HPDE6-E6E7 (cell line): ENCODE measurements at regions not wholly inside any gene's neighbourhood (a gene's known extent, or its start where the extent isn't known, plus 50 kb on each side); places are given as distances from the start of the nearest gene placed in this dataset.
A peak's percentile ranks its signal among the peaks of the same experiment; 100 is the strongest.

Experiments
- DNase-seq: peaks from one replicate; pipeline ENCODE4 v3.0.0; 2011; ENCODE audit warnings: missing footprints; ENCODE audit errors: extremely low spot score

DNA sequence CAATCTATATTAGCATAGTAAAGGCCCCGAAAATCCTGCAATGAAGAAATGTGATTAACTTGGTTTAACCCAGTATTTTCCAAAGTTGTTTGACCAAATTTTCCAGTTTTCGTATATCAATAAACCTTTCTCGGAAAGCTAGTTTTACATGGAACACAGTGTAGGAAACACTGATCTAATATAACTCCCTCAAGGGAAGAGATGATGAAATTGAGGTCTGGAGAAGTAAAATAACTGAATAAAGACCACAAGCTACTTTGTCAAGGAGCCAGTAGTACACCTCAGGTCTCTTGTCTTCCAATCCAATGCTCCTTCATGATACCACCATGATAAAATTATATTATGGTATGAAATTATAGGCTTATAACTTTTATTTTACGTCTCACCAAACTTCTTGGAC, 118.1 kb upstream of the TARS1 start:
- no peak for DNase-seq

DNA sequence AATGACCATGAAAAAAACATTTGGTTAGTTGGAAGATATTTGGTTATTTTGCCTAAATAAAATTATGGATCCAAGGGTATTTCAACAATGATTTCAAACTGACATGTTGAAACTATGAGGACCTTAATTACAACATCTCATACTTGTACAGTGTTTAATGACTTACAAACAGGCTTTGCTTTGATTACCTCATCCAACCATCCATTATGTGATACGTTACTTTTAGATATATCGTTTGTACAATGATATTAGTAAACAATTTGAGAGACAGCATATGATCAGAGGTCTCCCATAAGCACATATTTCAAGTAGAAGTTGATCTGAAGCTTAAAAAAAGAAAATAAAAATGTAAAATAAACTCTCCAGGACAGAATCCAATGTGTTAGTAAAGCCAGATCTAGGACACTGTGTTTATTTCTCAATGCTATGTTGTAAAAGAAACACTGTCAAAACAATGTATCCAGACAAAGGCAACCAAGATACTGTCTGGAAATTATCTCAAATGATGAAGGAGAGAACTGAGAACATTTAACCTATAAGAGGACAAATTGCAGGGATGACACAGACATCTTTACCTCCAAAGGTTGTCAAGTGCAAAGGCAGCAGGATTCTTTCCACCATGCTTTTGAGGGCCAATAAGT, 116.0 kb upstream of the TARS1 start:
- no peak for DNase-seq

DNA sequence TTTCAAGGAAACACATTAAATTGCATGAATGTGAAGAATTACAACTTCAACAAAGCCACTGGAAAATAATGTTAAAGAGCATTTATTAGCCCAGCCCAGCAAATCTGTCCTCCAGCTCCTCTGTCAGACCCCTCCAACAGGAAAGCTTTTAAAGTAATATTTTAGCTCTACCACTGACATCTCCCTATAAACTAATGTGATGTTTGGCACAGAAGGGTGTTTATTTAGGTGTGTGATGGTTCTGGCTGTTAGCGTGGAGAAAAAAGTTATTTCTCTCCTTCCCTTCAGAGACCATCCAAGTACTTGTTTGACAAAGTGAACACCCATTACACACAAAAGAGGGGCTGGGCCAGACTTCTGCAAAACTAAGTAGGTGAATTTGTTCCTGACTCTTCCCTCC, 111.9 kb upstream of the TARS1 start:
- no peak for DNase-seq

DNA sequence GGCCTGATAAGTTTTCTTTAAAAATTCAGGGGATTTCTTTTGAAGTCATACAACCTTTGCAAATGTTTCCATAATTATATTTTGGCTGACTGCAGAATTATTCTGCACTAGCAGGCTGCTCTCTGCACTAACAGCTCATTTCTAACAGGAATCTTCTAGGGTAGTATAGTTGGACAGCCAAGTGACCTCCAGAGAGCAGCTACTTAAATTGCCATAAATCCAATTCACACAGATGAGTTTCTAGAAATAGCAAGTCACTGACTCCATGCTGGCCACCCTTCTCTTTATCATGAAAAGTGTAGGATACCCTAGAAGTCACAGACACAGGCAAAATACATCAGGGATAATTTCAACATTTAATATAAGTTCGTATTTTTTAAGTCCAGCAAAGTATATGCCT, 110.9 kb upstream of the TARS1 start:
- DNase-seq: no peak

DNA sequence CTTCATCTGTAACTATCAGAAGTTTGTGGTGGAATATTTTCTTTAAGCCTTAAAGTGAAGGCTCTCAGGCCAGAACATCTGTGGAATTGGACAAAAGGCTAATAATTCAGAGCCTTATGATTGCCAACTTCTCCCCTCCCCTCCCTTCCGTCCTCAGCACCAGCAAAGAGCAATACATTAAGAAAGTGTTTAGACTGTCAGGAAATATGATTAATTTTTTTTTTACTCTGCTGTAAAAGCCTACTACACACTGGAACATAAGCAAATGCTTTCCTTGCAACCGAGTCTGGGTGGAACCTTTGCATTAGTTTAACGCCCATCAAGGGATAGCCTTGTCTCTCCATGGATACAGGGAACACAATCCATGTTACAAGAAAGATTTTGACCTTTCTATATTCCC, 110.3 kb upstream of the TARS1 start:
- DNase-seq: no peak

DNA sequence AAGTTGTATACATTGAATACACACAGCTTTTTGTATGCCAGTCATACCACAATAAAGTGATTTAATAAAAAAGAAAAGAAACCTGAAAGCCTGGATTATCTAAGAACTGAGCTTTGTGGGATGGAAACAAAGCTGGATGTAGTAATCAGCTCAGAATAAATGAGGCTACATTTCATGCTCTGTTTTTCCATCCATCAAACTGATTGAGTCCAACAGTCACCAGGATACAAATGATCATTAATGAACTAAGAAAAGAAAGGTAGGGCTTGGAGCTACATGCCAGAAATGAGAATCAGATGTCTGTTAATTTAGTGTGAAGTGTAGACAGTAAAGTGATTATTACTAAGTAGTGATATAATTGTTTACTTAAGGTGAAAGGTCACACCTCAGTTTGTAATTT, 109.8 kb upstream of the TARS1 start:
- no peak for DNase-seq

DNA sequence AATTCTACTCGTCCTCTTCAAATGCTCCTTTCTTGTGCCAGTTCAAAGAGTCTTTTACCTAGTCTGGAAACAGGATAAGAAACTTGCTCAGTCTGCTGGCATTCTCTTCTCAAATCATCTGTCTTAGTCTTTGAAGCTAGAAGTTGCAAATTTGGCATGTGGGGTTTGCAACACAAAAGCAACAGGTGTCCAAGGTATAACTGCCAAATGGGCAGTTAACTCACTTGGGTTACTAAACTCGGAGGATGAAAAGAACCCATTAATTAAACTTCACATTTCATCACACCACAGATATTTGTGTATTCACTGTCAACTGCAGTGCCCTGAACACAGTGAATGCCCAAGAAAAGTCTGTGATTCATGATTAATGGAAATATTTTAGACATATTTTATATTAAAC, 108.0 kb upstream of the TARS1 start:
- DNase-seq: no peak

DNA sequence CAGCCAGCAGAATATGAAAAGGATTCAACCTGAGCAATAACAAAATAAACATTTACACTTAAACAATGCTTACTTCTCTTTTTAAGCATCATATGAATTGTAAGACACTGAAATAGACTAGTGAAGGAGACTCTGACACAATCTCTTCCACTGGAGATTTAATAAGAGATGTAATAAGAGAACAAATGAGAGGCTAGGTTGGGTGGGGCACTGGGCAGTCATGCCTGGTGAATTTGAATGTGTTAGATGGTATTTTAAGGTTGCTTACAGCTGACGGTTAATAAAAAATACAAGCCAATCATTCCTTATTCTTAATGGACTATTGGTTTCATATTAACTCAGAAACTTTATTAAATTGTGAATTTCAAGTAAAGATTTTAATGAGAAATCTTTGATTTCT, 105.9 kb upstream of the TARS1 start:
- DNase-seq: no peak

DNA sequence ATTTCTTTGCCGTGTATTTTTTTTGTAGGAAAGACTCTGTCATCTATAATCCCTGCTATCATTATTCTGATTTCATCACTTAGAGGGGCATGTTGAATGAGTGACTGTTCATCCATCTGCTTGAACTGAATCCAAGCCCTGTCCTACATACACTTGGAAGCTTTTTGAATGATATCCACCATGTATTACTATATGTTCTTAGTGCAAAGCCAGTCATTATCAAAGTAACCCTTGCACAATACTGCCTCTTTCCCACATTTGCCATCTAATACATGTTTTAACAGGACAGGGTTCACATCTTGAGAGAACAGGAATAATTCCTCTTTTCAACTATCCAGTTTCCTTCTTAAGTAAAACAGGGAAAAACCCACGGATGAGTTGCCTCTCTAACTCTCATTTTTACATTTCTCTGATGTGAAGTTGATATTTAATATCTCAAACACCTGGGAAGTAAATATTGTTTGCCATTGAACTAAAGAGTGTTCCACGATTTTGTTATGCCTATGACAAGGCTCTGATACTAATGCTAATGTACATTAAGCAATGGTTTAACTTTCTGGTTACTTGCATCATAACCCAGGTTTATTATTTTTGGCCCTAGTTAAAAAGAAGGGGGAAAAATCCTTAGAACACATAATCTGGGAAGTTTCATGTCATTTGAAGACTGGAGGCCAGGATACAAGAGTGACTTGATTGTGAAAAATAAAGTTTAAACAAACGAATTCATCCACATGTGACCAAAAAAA, 103.7 kb upstream of the TARS1 start:
- no peak for DNase-seq

DNA sequence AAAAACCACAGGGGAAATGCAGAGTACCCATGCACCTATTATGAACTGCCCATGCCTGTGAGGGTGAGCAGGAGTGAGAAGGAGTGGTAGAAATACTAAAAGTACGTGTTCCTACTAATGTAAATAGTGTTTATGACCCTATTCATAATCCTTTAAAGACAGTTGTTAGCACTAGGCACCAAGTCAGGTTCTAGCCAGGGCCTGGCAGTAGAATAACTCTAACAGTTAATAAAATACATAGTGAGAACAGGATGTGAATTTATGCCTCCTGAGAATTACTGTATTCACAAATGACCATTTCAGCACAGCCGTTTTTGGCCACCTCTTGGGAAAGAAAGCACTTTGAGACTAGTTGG, 103.2 kb upstream of the TARS1 start:
- DNase-seq: no peak

DNA sequence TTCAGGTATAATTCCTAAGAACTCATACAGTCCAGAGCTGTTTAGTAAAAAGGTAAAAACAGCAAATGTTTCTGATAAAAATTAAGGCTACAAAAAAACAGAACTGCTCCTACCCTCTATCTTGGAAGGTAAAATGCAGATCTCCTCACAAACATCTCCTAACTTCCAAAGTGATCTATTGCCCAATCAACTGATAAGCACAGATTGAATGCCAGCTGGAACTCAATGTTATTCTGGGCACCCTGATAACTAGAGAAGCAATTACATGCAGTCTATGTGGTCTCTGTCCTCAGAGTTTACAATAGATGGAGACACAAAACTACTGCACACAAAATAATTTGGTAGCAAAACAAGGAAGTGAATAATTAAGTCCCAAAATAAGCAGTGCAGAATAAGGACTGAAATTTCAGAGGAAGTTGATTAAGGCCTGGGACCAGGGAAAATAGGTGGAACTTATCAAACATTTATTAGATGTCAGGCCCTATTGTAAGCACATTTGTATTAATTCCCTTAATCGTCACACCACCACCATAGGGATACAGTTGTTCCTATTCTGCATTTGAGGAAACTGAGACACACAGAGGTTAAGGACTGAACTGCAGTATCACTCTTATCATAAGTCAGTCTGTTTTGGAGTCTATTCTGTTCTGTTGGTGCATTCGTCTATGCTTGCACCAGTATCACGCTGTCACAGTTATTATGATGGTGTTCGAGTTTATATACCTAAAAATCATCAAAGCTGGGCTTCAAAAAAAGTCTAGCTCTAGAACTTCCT, 102.2 kb upstream of the TARS1 start:
- DNase-seq: no peak

DNA sequence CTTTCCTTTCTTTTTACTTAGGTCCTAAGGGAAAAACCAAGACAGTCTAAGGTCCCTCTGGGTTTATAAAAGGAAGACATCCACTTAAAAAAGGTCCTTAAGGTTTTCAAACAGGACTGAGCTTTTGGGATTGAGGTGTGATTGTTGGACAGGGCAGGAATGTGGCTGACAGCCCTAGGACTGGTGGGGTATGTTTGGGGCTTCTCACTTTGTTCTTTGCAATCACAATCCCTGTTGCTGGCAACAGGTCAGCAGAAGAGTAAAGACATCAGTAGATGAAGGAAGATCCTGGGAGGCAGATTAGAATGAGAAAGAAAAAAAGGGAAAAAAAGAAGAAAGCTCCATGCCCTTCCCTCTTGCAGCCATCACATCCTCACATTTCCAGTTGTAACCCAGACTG, 101.4 kb upstream of the TARS1 start:
- no peak for DNase-seq

DNA sequence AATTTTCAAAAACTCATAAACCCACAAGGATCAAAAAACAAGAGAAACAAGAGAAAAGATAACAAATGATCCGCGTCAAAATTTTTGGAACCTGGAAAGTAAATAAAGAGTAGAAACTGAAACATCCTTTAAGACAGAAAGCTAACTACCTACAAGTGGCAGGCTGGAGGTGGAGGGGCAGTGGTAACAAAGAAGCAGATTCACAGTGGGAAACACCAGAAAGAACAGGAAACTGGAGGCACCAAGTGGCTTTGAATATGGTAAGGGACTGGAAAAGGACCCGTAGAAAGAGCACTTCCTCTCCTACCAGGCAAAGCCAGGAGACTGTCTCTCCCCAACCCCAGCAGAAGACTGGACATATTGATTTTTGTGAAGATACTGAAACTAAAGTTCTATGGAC, 100.6 kb upstream of the TARS1 start:
- no peak for DNase-seq

DNA sequence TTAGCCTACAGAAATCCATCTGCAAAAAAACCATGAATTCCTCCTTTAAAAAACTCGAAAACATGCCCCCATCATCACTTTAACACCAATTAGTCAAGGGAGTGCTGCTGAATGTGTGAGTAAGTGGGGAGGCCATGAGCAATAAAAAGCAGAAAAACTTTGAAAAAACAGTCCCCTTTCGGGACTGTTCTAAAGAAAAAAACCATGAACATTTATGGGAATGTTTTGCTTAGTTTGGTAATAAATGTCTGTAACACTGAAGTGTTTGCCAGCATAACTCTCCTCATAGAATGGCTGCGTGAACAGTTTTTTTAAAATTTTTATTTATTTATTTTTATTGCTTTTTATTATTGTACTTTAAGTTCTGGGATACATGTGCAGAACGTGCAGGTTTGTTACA, 99.4 kb upstream of the TARS1 start:
- DNase-seq: no peak

DNA sequence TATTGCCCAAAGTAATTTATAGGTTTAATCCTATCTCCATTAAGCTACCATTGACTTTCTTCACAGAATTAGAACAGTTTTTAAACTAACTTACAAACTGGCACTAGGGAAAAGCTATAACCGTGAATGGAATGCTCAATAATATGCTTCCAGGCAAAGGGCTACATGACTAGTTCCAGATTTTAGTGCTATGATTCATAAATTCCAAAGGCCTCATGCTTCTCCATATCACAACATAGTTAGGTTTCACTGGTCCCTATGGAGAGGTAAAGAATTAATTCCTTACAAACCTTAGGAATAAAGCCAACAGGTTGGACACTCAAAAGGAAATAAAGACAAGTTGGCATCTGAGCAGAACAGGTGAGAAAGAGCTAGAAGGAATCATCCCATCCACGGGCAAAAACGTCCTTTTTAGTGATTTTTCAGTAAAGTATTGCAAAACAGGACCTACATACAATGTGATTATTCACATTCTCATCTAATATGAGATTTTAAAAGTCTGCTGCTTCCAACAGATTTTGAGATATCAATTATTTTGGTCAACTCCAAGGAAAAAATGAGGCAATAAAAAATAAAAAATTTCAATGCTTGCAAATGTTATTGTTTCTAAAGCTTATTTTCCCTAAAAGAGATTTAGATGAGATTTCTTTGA, 97.0 kb upstream of the TARS1 start:
- DNase-seq: peak; percentile 25

DNA sequence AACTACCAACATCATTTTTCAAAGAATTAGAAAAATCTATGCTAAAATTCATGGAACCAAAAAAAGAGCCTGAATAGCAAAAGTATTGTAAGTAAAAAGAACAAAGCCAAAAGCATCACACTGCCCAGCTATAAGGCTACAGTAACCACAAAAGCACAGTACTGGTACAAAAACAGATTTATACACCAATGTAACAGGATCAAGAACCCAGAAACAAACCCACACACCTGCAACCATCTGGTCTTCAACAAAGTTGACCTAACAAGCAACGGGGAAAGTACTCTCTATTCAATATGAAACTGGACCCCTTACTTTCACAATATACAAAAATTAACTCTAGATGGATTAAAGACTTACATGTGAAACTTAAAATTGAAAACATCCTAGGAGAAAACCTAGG, 94.2 kb upstream of the TARS1 start:
- no peak for DNase-seq

DNA sequence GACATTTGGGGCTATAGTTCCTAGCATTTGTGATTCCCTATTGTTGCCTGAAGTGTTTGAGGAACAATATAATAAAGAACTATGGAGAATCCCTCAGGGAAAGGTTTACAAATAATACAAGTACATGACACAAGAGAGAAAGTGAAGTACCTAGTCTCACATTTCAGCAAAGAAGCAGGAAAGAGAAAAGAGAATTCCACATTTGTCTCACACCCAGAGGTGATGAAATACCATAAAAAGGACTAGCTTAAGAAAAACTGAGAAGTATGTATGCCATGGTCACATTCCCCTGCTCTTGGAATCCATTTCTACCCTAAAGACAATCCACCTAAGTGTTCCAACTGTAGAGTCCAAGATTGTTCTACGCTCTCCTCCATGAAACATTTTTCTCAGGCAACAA, 79.0 kb upstream of the TARS1 start:
- no peak for DNase-seq

DNA sequence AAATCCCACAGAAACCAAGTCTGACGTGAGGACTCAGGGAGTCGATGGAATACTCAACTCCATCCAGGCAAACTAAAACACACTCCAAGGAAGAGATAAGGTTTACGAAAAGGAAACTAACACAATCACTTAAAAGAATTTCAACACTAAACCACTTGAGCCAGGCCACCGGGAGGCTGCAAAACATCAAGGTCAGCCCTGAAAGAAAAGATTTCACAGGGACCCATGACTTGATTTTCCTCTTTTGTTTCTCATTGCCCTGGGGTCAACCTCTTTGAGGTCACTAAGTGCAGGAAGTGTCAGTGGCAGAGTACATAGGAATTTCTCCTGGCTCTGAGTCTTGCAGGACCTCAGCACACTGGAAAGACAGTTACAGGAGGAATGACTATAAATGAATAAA, 77.8 kb upstream of the TARS1 start:
- no peak for DNase-seq

DNA sequence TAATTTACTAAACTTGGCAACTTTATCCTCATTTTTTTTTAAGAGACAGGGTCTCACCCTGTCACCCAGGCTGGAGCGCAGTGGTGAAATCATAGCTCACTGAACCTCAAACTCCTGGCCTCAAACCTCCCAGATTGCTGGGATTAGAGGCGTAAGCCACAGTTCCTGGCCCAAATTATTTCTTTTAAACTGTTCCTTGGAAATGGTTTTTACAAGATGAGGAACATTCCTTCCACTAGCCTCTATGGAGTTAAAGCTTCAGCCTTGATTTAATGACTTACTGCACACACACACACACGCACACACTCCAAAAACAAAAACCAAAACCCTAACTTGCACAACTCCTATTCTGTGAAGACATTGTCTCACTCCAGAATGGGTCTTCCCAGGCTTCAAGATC, 77.2 kb upstream of the TARS1 start:
- DNase-seq: no peak

DNA sequence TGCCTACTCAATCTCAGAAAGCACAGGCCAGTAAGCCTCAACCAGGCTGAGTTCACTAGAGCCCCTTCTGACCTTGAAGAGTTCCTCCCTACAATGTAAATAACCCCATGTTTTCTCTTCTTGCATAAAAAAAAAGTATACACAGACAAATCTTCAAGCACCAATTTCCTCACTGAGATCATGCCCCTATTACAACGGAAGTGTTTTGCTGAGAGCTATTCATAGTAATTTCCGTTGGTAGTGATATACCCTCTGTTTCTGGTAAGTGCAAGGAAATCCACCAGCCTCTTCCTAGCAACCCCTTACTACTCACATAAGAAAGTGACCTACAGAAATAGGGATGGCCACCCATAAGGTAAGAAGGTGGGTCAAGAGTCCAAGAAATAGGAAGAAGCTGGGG, 76.4 kb upstream of the TARS1 start:
- DNase-seq: no peak

DNA sequence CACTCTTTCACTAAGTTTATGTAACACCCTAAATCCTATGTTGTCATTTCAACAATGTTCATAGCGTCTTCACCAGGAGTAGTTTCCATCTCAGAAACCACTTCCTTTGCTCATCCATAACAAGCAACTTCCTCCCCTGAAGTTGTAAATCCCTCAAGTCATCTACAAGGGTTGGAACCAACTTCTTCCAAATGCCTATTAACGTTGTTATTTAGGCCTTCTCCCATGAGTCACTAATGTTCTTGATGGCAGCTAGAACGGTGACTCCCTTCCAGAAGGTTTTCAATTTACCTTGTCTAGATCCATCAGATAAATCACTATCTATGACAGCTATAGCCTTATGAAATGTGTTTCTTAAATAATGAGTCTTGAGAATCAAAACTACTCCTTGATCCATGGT, 73.3 kb upstream of the TARS1 start:
- DNase-seq: no peak
